WTC11 (cell line): ENCODE measurements at regions not wholly inside any gene's neighbourhood (a gene's known extent, or its start where the extent isn't known, plus 50 kb on each side); places are given as distances from the start of the nearest gene placed in this dataset.

Source experiments
- ATAC-seq: fragments of 200-7000 bp; cut with Tn5 transposase; 2 replicates; pipeline ENCODE4 v1.10.0; 2021; ENCODE audit warnings: mild to moderate bottlenecking, moderate library complexity
- CTCF ChIA-PET: fragments of 300-600 bp; sonication (Branson Sonifier 250); formaldehyde crosslinking; loops from one replicate; lab custom pipeline; 2021; ENCODE audit warnings: antibody characterized with exemption; lab: Charles Lee
- POLR2A ChIA-PET: fragments of 350-600 bp; sonication (Branson Sonifier 250); formaldehyde crosslinking; loops from one replicate; lab custom pipeline; 2021; ENCODE audit warnings: antibody characterized with exemption; lab: Charles Lee
- DNase-seq: peaks from one replicate; pipeline ENCODE4 v3.0.0; 2021; ENCODE audit warnings: low spot score
- H3K27ac Mint-ChIP-seq: 2 replicates; pipeline ENCODE4 v1.8.0; 2021; ENCODE audit warnings: mixed read lengths
- H3K27me3 Mint-ChIP-seq: 2 replicates; pipeline ENCODE4 v1.8.0; 2021; ENCODE audit warnings: low read depth, mild to moderate bottlenecking, moderate library complexity, mixed read lengths
- H3K36me3 Mint-ChIP-seq: 2 replicates; pipeline ENCODE4 v1.8.0; 2021; ENCODE audit warnings: mixed read lengths
- H3K4me1 Mint-ChIP-seq: 2 replicates; pipeline ENCODE4 v1.8.0; 2022; ENCODE audit warnings: mixed read lengths
- H3K4me3 Mint-ChIP-seq: 2 replicates; pipeline ENCODE4 v1.8.0; 2021; ENCODE audit warnings: mild to moderate bottlenecking, moderate library complexity, mixed read lengths
- H3K9me3 Mint-ChIP-seq: 2 replicates; pipeline ENCODE4 v1.8.0; 2021; ENCODE audit warnings: mixed read lengths
- ELF4 ChIP-seq: sonication (generic); formaldehyde crosslinking; IDR thresholded peaks from 2 replicates; pipeline ENCODE4 v1.8.1; 2022; ENCODE audit warnings: low read depth, mild to moderate bottlenecking, moderate library complexity, missing genetic modification reagents
- EMX1 ChIP-seq: fragments of 250-450 bp; sonication (Bioruptor Pico); IDR thresholded peaks from 2 replicates; pipeline ENCODE4 v1.8.0; 2021; ENCODE audit warnings: mild to moderate bottlenecking
- NFYB ChIP-seq: sonication (generic); formaldehyde crosslinking; conservative IDR thresholded peaks from 2 replicates; pipeline ENCODE4 v1.8.0; 2022; ENCODE audit warnings: low read depth, missing genetic modification reagents
- OVOL2 ChIP-seq: fragments of 250-450 bp; sonication (Bioruptor Pico); IDR thresholded peaks from 2 replicates; pipeline ENCODE4 v1.9.0; 2021; ENCODE audit warnings: mild to moderate bottlenecking, borderline replicate concordance
- PRRX2 ChIP-seq: fragments of 250-450 bp; sonication (Bioruptor Pico); IDR thresholded peaks from 2 replicates; pipeline ENCODE4 v1.8.0; 2021; ENCODE audit warnings: mild to moderate bottlenecking
- RELA ChIP-seq: sonication (generic); formaldehyde crosslinking; IDR thresholded peaks from 2 replicates; pipeline ENCODE4 v1.8.1; 2022; ENCODE audit warnings: missing genetic modification reagents, mild to moderate bottlenecking, borderline replicate concordance
- SOX15 ChIP-seq: fragments of 250-450 bp; sonication (Bioruptor Pico); IDR thresholded peaks from 2 replicates; pipeline ENCODE4 v1.9.0; 2021; ENCODE audit warnings: mild to moderate bottlenecking
- TCF7 ChIP-seq: sonication (generic); formaldehyde crosslinking; IDR thresholded peaks from 2 replicates; pipeline ENCODE4 v1.8.0; 2022; ENCODE audit warnings: mild to moderate bottlenecking, low read depth, missing genetic modification reagents, moderate library complexity
- TP53 ChIP-seq: sonication (generic); formaldehyde crosslinking; IDR thresholded peaks from 2 replicates; pipeline ENCODE4 v1.8.1; 2023; ENCODE audit warnings: mild to moderate bottlenecking, missing genetic modification reagents
- ZNF396 ChIP-seq: fragments of 250-450 bp; sonication (Bioruptor Pico); IDR thresholded peaks from 2 replicates; pipeline ENCODE4 v1.8.0; 2021; ENCODE audit warnings: mild to moderate bottlenecking, moderate library complexity, borderline replicate concordance
- ZNF416 ChIP-seq: fragments of 250-450 bp; sonication (Bioruptor Pico); IDR thresholded peaks from 2 replicates; pipeline ENCODE4 v1.9.0; 2021; ENCODE audit warnings: mild to moderate bottlenecking, inconsistent platforms
- TF ChIP-seq, protein P1 (sequence below): sonication (generic); formaldehyde crosslinking; IDR thresholded peaks from 2 replicates; pipeline ENCODE4 v1.8.1; 2023; ENCODE audit warnings: mild to moderate bottlenecking, missing genetic modification reagents
- TF ChIP-seq, protein P2 (sequence below): fragments of 250-450 bp; sonication (Bioruptor Pico); IDR thresholded peaks from 2 replicates; pipeline ENCODE4 v1.9.0; 2021; ENCODE audit warnings: mild to moderate bottlenecking
- TF ChIP-seq, protein P3 (sequence below): sonication (generic); formaldehyde crosslinking; IDR thresholded peaks from 2 replicates; pipeline ENCODE4 v1.8.0; 2022; ENCODE audit warnings: mild to moderate bottlenecking, missing genetic modification reagents
- TF ChIP-seq, protein P4 (sequence below): sonication (generic); formaldehyde crosslinking; IDR thresholded peaks from 2 replicates; pipeline ENCODE4 v1.8.1; 2022; ENCODE audit warnings: low read depth, missing genetic modification reagents, borderline replicate concordance
- TF ChIP-seq, protein P5 (sequence below): sonication (generic); formaldehyde crosslinking; IDR thresholded peaks from 2 replicates; pipeline ENCODE4 v1.8.1; 2023; ENCODE audit warnings: mild to moderate bottlenecking, moderate library complexity, missing genetic modification reagents
- TF ChIP-seq, protein P6 (sequence below): fragments of 250-450 bp; sonication (Bioruptor Pico); IDR thresholded peaks from 2 replicates; pipeline ENCODE4 v2.1.2; 2022; ENCODE audit warnings: mild to moderate bottlenecking, moderate library complexity
- TF ChIP-seq, protein P7 (sequence below): sonication (generic); formaldehyde crosslinking; IDR thresholded peaks from 2 replicates; pipeline ENCODE4 v1.8.0; 2022; ENCODE audit warnings: mild to moderate bottlenecking, missing genetic modification reagents

DNA sequence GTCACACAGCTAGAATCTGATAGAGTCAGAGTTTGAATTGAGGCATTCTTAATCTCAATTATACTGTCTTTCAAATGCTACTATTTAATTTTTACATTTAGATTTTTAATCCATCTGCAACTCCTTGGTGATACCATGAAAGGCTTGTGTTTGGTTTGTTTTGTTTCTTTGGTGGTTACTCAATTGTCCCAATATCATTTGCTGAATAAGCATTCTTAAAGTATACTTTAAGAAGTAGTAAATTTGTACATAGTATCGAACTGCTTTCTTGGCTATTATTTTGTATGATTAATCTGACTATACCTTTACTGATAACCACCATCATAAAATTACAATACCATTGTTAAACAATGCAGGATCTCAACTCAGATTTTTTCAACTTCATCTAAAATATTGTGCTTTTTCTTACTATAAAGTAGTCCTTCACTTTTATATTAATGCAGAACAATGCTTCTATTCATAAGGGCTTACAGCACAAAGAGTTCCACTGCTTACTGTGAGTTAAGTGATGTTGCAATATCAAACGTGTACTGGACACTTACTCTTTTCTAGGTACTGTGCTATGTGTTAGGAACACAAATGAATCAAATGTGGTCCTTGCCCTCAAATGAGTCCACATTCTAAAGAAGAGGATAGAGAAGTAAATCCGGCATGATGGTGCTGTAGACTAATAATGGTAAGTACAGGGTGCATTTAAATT lies 111.2 kb upstream of the GRIA3 start:
- H3K27ac Mint-ChIP-seq, result no peak overlapping the region
- H3K4me3 Mint-ChIP-seq, result no peak overlapping the region
- 0 out of 2 replicates have a peak, but pooled peaks cover 2% of the 10 kb centered on the region for H3K4me1 Mint-ChIP-seq
- ATAC-seq, result no peak
- CTCF ChIA-PET, result no interaction called here
- TF ChIP-seq, protein P1, sequence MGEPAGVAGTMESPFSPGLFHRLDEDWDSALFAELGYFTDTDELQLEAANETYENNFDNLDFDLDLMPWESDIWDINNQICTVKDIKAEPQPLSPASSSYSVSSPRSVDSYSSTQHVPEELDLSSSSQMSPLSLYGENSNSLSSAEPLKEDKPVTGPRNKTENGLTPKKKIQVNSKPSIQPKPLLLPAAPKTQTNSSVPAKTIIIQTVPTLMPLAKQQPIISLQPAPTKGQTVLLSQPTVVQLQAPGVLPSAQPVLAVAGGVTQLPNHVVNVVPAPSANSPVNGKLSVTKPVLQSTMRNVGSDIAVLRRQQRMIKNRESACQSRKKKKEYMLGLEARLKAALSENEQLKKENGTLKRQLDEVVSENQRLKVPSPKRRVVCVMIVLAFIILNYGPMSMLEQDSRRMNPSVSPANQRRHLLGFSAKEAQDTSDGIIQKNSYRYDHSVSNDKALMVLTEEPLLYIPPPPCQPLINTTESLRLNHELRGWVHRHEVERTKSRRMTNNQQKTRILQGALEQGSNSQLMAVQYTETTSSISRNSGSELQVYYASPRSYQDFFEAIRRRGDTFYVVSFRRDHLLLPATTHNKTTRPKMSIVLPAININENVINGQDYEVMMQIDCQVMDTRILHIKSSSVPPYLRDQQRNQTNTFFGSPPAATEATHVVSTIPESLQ, result no peak
- POLR2A ChIA-PET, result no interaction called here
- 0 out of 2 replicates have a peak, but pooled peaks cover 3% of the 10 kb centered on the region for H3K9me3 Mint-ChIP-seq
- DNase-seq, result no peak
- no peaks in the 10 kb centered on the region for H3K36me3 Mint-ChIP-seq
- H3K27me3 Mint-ChIP-seq, result no peaks in the 10 kb centered on the region

DNA sequence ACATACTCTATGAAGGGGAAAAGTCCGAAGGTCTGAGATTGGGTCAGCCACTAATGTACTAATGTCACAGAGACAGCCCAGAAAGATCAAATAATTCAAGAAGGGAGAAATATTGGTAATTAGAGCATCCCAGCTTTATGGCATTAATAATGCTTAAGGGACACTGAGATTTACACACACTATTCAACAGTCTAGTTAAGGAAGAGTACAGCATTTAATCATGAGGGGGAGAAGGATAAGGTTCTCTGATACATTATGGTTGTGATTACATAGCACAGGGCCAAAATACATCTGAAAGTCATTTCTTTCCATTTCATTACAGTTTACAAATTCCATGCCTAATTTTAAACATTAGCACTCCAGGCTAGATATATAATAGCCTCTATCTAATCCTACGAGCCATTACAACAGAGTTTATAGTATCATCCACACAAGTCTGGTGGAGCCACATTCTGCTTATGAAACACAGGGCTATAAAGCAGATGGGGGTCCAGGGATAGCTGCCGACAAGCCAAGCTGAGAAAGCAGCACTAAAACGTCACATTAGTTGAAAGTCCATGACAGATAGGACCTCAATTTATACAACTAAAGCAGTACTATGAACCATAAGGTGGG lies 108.0 kb upstream of the GRIA3 start:
- POLR2A ChIA-PET, result no interaction called here
- ATAC-seq, result no peak
- no peak overlapping the region for H3K27ac Mint-ChIP-seq
- TF ChIP-seq ZNF416 (no peak), PRRX2 (CRISPR knock-in tag) (no peak), EMX1 (CRISPR knock-in tag) (no peak), ZNF396 (CRISPR knock-in tag) (no peak), TCF7 (CRISPR knock-in tag) (no peak), ELF4 (CRISPR knock-in tag) (no peak), TP53 (CRISPR knock-in tag) (no peak), SOX15 (no peak), NFYB (CRISPR knock-in tag) (no peak), RELA (CRISPR knock-in tag) (no peak), OVOL2 (no peak)
- TF ChIP-seq, protein P2, sequence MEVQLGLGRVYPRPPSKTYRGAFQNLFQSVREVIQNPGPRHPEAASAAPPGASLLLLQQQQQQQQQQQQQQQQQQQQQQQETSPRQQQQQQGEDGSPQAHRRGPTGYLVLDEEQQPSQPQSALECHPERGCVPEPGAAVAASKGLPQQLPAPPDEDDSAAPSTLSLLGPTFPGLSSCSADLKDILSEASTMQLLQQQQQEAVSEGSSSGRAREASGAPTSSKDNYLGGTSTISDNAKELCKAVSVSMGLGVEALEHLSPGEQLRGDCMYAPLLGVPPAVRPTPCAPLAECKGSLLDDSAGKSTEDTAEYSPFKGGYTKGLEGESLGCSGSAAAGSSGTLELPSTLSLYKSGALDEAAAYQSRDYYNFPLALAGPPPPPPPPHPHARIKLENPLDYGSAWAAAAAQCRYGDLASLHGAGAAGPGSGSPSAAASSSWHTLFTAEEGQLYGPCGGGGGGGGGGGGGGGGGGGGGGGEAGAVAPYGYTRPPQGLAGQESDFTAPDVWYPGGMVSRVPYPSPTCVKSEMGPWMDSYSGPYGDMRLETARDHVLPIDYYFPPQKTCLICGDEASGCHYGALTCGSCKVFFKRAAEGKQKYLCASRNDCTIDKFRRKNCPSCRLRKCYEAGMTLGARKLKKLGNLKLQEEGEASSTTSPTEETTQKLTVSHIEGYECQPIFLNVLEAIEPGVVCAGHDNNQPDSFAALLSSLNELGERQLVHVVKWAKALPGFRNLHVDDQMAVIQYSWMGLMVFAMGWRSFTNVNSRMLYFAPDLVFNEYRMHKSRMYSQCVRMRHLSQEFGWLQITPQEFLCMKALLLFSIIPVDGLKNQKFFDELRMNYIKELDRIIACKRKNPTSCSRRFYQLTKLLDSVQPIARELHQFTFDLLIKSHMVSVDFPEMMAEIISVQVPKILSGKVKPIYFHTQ (CRISPR knock-in tag), result no peak
- TF ChIP-seq, protein P3, sequence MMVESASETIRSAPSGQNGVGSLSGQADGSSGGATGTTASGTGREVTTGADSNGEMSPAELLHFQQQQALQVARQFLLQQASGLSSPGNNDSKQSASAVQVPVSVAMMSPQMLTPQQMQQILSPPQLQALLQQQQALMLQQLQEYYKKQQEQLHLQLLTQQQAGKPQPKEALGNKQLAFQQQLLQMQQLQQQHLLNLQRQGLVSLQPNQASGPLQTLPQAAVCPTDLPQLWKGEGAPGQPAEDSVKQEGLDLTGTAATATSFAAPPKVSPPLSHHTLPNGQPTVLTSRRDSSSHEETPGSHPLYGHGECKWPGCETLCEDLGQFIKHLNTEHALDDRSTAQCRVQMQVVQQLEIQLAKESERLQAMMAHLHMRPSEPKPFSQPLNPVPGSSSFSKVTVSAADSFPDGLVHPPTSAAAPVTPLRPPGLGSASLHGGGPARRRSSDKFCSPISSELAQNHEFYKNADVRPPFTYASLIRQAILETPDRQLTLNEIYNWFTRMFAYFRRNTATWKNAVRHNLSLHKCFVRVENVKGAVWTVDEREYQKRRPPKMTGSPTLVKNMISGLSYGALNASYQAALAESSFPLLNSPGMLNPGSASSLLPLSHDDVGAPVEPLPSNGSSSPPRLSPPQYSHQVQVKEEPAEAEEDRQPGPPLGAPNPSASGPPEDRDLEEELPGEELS, result no peak
- TF ChIP-seq, protein P4, sequence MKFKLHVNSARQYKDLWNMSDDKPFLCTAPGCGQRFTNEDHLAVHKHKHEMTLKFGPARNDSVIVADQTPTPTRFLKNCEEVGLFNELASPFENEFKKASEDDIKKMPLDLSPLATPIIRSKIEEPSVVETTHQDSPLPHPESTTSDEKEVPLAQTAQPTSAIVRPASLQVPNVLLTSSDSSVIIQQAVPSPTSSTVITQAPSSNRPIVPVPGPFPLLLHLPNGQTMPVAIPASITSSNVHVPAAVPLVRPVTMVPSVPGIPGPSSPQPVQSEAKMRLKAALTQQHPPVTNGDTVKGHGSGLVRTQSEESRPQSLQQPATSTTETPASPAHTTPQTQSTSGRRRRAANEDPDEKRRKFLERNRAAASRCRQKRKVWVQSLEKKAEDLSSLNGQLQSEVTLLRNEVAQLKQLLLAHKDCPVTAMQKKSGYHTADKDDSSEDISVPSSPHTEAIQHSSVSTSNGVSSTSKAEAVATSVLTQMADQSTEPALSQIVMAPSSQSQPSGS (CRISPR knock-in tag), result no peak
- TF ChIP-seq, protein P1, result no peak
- TF ChIP-seq, protein P5, sequence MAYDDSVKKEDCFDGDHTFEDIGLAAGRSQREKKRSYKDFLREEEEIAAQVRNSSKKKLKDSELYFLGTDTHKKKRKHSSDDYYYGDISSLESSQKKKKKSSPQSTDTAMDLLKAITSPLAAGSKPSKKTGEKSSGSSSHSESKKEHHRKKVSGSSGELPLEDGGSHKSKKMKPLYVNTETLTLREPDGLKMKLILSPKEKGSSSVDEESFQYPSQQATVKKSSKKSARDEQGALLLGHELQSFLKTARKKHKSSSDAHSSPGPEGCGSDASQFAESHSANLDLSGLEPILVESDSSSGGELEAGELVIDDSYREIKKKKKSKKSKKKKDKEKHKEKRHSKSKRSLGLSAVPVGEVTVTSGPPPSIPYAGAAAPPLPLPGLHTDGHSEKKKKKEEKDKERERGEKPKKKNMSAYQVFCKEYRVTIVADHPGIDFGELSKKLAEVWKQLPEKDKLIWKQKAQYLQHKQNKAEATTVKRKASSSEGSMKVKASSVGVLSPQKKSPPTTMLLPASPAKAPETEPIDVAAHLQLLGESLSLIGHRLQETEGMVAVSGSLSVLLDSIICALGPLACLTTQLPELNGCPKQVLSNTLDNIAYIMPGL (CRISPR knock-in tag), result no peak
- TF ChIP-seq, protein P6, sequence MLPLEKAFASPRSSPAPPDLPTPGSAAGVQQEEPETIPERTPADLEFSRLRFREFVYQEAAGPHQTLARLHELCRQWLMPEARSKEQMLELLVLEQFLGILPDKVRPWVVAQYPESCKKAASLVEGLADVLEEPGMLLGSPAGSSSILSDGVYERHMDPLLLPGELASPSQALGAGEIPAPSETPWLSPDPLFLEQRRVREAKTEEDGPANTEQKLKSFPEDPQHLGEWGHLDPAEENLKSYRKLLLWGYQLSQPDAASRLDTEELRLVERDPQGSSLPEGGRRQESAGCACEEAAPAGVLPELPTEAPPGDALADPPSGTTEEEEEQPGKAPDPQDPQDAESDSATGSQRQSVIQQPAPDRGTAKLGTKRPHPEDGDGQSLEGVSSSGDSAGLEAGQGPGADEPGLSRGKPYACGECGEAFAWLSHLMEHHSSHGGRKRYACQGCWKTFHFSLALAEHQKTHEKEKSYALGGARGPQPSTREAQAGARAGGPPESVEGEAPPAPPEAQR (CRISPR knock-in tag), result no peak
- TF ChIP-seq, protein P7, sequence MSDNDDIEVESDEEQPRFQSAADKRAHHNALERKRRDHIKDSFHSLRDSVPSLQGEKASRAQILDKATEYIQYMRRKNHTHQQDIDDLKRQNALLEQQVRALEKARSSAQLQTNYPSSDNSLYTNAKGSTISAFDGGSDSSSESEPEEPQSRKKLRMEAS (CRISPR knock-in tag), result no peak
- TF ChIP-seq, all 79 proteins: peak for 0
- Mint-ChIP-seq H3K4me3 (no peak overlapping the region), H3K9me3 (no peaks in the 10 kb centered on the region), H3K4me1 (0 out of 2 replicates have a peak, but pooled peaks cover 3% of the 10 kb centered on the region), H3K36me3 (no peaks in the 10 kb centered on the region), H3K27me3 (no peaks in the 10 kb centered on the region)
- CTCF ChIA-PET, result no interaction called here
- no peak for DNase-seq
